ENCODE measurements at regions not wholly inside any gene's neighbourhood (a gene's known extent, or its start where the extent isn't known, plus 50 kb on each side); places are given as distances from the start of the nearest gene placed in this dataset.
"Not testable (repeated sequence)": the region's sequence is repeated elsewhere in the genome, so short reads cannot be mapped to it uniquely, and the experiment has no call there.

DNA sequence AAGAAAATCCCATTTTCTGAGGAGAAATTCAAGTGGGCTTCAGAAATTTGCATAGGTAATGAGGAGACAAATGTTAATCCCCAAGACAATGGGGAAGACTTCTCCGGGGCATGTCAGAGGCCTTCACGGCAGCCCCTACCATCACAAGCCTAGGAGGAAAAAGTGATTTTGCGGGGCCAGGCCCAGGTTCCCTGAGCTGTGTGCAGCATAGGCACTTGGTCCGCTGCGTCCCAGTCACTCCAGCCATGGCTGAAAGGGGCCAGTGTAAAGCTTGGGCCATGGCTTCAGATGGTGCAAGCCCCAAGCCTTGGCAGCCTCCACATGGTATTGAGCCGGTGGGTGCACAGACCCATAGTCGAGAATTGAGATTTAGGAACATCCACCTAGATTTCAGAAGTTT, 570.7 kb downstream of the KCNA4 start:
- POLR2A ChIA-PET, result no interaction called here
- TF ChIP-seq EZH2 (IDR thresholded peaks at IDR 0.05; ENCODE audit: borderline replicate concordance, insufficient read depth, low read depth, low read length, poor library complexity, severe bottlenecking), result no peak
- TF ChIP-seq, protein P1, sequence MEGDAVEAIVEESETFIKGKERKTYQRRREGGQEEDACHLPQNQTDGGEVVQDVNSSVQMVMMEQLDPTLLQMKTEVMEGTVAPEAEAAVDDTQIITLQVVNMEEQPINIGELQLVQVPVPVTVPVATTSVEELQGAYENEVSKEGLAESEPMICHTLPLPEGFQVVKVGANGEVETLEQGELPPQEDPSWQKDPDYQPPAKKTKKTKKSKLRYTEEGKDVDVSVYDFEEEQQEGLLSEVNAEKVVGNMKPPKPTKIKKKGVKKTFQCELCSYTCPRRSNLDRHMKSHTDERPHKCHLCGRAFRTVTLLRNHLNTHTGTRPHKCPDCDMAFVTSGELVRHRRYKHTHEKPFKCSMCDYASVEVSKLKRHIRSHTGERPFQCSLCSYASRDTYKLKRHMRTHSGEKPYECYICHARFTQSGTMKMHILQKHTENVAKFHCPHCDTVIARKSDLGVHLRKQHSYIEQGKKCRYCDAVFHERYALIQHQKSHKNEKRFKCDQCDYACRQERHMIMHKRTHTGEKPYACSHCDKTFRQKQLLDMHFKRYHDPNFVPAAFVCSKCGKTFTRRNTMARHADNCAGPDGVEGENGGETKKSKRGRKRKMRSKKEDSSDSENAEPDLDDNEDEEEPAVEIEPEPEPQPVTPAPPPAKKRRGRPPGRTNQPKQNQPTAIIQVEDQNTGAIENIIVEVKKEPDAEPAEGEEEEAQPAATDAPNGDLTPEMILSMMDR (IDR thresholded peaks at IDR 0.05), result no peak
- CTCF ChIA-PET, result no interaction called here
- Histone ChIP-seq H3K4me2 (replicated peaks; ENCODE audit: low read depth, low read length, poor library complexity, severe bottlenecking) (no peak overlapping the region), H3K36me3 (replicated peaks in 1 of 2; ENCODE audit: control extremely low read depth in 1 of 2, control insufficient read depth in 1 of 2, extremely low read depth in 1 of 2, insufficient read depth in 2 of 2, low read length in 1 of 2) (no peaks in the 10 kb centered on the region), H4K20me1 (ENCODE audit: control insufficient read depth, insufficient read depth, low read length, poor library complexity, severe bottlenecking) (no peaks in the 10 kb centered on the region), H3K27me3 (replicated peaks in 1 of 4; ENCODE audit: control extremely low read depth in 1 of 4, control insufficient read depth in 3 of 4, insufficient read depth in 4 of 4, low read length in 3 of 4) (no peaks in the 10 kb centered on the region), H3K79me2 (ENCODE audit: control insufficient read depth, insufficient read depth, low read length) (no peaks in the 10 kb centered on the region), H3K27ac (ENCODE audit: low read length in 2 of 2) (no peak overlapping the region), H2AFZ (ENCODE audit: insufficient read depth, low read depth, low read length, poor library complexity, severe bottlenecking) (no peak overlapping the region), H3K4me3 (ENCODE audit: control extremely low read depth in 1 of 5, extremely low read depth in 1 of 5, insufficient read depth in 1 of 5, low read depth in 2 of 5, low read length in 4 of 5) (no peak overlapping the region), H3K9me3 (ENCODE audit: control extremely low read depth in 1 of 3, control insufficient read depth in 2 of 3, insufficient read depth in 1 of 3, low read length in 2 of 3) (peaks cover 0 to 7% (median 0%) of the 10 kb centered on the region in 3 donors), H3K4me1 (ENCODE audit: control insufficient read depth in 2 of 2, insufficient read depth in 2 of 2, low read length in 2 of 2) (no peaks in the 10 kb centered on the region), H3K9ac (ENCODE audit: low read length) (no peak overlapping the region)
- 94% methylated on average over 7 of the region's 7 CpGs for WGBS (ENCODE audit: insufficient coverage)
- Mint-ChIP-seq H3K27me3 (no peaks in the 10 kb centered on the region), H3K4me1 (no peaks in the 10 kb centered on the region), H3K4me3 (no peak overlapping the region), H3K27ac (no peak overlapping the region), H3K9me3 (ENCODE audit: insufficient read depth) (no peaks in the 10 kb centered on the region)
- DNase-seq (no peak), ATAC-seq (ENCODE audit: low read depth) (no peak)
- intact Hi-C loops (cut with micrococcal nuclease), result no loop called here

DNA sequence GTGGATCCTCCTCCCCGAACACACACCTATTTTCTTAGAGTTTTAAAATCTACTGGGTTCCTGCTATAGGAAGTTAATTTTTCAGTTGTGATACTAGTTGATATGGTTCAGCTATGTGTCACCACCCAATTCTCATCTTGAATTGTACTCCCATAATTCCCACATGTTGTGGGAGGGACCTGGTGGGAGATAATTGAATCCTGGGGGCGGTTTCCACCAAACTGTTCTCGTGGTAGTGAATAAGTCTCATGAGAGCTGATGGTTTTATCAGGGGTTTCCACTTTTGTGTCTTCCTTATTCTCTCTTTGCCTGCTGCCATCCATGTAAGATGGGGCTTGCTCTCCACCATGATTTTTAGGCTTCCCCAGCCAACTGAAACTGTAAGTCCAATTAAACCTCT, 571.6 kb downstream of the KCNA4 start:
- H3K36me3 ChIP-seq (replicated peaks in 1 of 2; ENCODE audit: control extremely low read depth in 1 of 2, control insufficient read depth in 1 of 2, extremely low read depth in 1 of 2, insufficient read depth in 2 of 2, low read length in 1 of 2); CTCF ChIA-PET; DNase-seq; H3K4me3 ChIP-seq (ENCODE audit: control extremely low read depth in 1 of 5, extremely low read depth in 1 of 5, insufficient read depth in 1 of 5, low read depth in 2 of 5, low read length in 4 of 5); H2AFZ ChIP-seq (ENCODE audit: insufficient read depth, low read depth, low read length, poor library complexity, severe bottlenecking); POLR2A ChIA-PET; H3K9me3 ChIP-seq (ENCODE audit: control extremely low read depth in 1 of 3, control insufficient read depth in 2 of 3, insufficient read depth in 1 of 3, low read length in 2 of 3); H3K27me3 ChIP-seq (replicated peaks in 1 of 4; ENCODE audit: control extremely low read depth in 1 of 4, control insufficient read depth in 3 of 4, insufficient read depth in 4 of 4, low read length in 3 of 4); H3K4me3 Mint-ChIP-seq; H3K27ac ChIP-seq (ENCODE audit: low read length in 2 of 2); H3K4me2 ChIP-seq (replicated peaks; ENCODE audit: low read depth, low read length, poor library complexity, severe bottlenecking); H3K9me3 Mint-ChIP-seq (ENCODE audit: insufficient read depth); ATAC-seq (ENCODE audit: low read depth); H3K27me3 Mint-ChIP-seq; H4K20me1 ChIP-seq (ENCODE audit: control insufficient read depth, insufficient read depth, low read length, poor library complexity, severe bottlenecking); H3K4me1 Mint-ChIP-seq; H3K79me2 ChIP-seq (ENCODE audit: control insufficient read depth, insufficient read depth, low read length); H3K4me1 ChIP-seq (ENCODE audit: control insufficient read depth in 2 of 2, insufficient read depth in 2 of 2, low read length in 2 of 2); H3K9ac ChIP-seq (ENCODE audit: low read length); intact Hi-C loops (cut with micrococcal nuclease); H3K27ac Mint-ChIP-seq: not testable (repeated sequence)
- WGBS (ENCODE audit: insufficient coverage), result no CpG with 5 or more reads among the region's 3 CpGs

Measured in B cell (primary cell).